SU-DHL-6 (cell line): ENCODE measurements at regions not wholly inside any gene's neighbourhood (a gene's known extent, or its start where the extent isn't known, plus 50 kb on each side); places are given as distances from the start of the nearest gene placed in this dataset.

Source experiments
- EZH2phosphoT487 ChIP-seq: fragments of 200-600 bp; sonication (generic), shearing (Covaris generic); conservative IDR thresholded peaks from 2 replicates; pipeline ENCODE4 v1.6.1; 2018; ENCODE audit warnings: mild to moderate bottlenecking, antibody characterized with exemption, low read length, moderate library complexity, mixed read lengths
- TF ChIP-seq, protein P1 (sequence below): fragments of 200-600 bp; sonication (generic); IDR thresholded peaks from one replicate; pipeline ENCODE4 v1.5.1; 2017; ENCODE audit warnings: antibody characterized with exemption, mild to moderate bottlenecking, low read length, moderate library complexity; ENCODE audit not compliant: insufficient read depth, poor library complexity, severe bottlenecking

DNA sequence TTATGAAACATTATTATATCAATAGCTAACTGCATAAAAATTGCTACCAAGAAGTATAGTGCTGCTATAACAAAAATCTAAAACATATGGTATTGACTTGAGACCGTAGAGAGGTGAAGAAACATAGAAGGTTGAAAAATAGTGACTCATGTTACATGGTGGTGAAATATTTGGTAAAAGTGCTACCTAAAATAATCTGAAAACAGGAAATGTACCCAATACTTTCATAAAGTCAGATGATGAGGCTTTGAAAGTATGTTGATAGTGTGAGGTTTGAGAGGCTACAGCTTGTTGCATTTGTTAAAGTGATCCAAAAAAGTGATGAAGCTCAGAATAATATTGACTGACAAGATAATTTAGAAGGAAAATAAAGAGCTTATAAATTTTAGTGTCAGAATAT is 718.7 kb upstream of the SLC8A1 start:
- TF ChIP-seq, protein P1, sequence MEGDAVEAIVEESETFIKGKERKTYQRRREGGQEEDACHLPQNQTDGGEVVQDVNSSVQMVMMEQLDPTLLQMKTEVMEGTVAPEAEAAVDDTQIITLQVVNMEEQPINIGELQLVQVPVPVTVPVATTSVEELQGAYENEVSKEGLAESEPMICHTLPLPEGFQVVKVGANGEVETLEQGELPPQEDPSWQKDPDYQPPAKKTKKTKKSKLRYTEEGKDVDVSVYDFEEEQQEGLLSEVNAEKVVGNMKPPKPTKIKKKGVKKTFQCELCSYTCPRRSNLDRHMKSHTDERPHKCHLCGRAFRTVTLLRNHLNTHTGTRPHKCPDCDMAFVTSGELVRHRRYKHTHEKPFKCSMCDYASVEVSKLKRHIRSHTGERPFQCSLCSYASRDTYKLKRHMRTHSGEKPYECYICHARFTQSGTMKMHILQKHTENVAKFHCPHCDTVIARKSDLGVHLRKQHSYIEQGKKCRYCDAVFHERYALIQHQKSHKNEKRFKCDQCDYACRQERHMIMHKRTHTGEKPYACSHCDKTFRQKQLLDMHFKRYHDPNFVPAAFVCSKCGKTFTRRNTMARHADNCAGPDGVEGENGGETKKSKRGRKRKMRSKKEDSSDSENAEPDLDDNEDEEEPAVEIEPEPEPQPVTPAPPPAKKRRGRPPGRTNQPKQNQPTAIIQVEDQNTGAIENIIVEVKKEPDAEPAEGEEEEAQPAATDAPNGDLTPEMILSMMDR: no peak
- no peak for TF ChIP-seq EZH2phosphoT487
